Fibroblast of skin of scalp (primary cell): ENCODE measurements at regions not wholly inside any gene's neighbourhood (a gene's known extent, or its start where the extent isn't known, plus 50 kb on each side); places are given as distances from the start of the nearest gene placed in this dataset.
A peak's percentile ranks its signal among the peaks of the same experiment; 100 is the strongest.
"Not testable (repeated sequence)": the region's sequence is repeated elsewhere in the genome, so short reads cannot be mapped to it uniquely, and the experiment has no call there.

Source experiments
- DNase-seq: peaks from one replicate; pipeline ENCODE4 v3.0.0-alpha.2; 2013

DNA sequence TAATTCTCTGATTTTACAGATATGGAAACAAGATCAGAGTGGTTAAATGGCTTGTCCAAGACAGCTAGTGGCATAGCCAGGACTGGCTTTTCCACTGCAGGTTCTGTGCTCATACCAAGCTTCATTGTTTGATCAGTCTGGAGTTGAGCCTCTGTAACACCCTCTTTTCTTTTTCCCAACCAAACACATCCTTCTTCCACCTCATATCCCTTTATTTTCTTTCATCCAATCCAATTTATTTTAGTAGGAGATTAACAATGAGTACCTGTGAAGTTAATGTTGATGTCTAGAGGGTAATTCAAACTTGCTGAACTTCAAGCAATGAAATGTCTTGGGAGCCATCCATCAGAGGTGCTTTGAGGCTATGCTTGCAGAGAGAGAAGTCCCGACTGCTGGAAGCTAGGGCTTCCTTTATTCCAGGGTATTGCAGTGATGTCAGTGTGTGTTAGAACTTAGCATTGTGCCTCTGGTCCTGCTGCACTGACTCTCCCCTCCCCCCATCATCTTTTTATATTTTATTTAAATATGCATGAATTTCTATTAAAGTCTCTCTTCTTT lies 452.1 kb upstream of the PDE3A start:
- no peak for DNase-seq

DNA sequence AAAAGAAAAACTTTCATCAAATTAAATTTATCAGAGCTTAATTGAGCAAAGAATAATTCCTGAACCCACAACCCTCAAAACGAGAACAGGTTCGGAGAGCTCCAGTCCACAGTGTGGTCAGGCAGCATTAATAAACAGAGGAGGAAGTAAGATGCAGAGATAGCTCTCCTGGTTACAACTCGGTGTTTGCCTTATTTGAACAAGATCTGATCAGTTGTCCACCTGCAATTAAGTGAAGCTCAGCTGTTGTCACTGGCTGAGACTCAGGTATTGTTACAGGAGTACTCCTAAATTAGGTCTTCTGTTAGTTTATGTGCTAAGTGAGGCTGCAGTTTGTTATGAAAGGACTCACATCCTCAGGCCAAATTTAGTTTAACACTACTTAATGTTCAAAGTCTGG lies 451.4 kb upstream of the PDE3A start:
- no peak for DNase-seq

DNA sequence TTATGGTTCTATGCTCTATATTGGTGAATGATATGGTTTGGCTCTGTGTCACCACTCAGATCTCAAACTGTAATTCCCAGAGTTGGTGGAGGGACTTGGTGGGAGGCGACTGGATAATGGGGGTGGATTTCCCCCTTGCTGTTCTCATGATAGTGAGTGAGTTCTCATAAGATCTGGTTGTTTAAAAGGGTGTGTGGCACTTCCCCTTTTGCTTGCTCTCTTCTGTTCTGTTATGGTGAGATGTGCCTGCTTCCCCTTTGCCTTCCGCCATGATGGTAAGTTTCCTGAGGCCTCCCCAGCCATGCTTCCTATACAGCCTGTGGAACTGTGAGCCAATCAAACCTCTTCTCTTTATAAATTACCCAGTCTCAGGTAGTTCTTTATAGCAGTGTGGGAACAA lies 446.6 kb upstream of the PDE3A start:
- not testable (repeated sequence) for DNase-seq

DNA sequence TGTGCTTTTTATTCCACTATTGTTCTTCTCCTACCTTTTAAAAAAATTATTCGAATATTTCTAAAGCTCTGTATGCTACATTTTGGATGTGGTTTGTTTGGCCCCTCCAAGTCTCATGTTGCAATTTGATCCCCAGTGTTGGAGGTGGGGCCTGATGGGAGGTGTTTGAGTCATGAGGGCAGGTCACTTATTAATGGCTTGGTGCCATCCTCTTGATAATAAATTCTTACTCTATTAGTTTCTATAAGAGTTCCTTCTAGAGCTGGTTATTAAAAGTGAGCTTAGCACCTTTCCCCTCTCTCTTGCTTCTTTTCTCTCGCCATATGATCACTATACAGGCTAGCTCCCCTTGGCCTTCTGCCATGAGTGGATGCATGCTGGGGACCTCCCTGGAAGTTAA lies 445.6 kb upstream of the PDE3A start:
- no peak for DNase-seq

DNA sequence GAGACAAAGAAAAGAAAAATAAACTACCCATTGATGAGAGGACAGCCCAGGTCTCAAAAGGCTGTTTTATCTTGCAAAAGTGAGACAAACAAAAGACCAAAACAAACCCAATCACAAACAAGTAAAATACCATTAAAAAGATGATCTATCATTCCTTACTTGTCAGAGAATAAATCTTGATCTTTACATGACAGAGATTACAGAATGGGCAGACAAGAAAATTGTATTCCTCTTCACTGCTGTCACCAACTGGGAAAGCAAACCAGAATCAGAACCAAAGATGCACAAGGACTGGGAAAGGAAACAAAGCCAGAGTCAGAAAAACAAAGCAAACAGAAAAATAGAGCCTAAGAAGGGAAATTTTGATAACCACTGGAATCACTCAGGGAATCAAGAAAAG lies 444.0 kb upstream of the PDE3A start:
- DNase-seq = no peak

DNA sequence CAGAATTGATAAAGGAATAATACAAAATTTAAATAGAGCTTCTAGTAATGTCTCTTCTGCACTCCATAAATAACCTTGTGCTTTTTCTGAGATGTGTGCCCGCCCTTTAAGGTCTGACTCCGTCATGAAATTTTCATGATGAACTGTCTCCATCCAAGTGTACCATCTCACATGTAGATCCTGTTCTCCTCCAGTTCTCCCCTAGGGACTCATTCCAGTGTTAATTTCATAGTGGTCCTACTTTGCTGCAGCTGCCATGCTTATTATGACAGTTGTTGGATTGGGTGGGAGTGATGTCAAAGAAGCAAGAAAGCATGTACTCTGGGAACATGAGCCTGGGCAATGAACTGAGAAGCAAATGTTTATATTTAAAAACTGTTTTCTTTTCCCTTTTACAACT lies 442.5 kb upstream of the PDE3A start:
- no peak for DNase-seq

DNA sequence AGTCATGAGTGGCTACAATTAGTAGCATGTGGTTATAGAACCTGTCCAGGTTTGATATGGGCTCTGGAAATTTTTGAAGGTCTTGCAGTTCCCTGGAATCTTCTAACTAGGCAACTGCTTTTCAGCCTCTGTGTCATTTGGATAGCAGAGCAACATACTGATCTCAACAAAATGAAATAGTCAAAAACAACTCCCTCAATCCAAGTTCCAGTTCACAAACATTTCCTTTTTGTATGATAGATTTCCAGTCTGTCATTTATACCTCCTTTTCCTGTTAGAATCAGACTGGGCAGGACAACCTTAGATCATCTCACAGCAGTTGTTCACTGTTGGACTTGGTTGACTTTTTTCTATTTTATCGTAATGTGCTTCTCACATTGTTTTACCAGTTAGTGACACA lies 442.1 kb upstream of the PDE3A start:
- no peak for DNase-seq

DNA sequence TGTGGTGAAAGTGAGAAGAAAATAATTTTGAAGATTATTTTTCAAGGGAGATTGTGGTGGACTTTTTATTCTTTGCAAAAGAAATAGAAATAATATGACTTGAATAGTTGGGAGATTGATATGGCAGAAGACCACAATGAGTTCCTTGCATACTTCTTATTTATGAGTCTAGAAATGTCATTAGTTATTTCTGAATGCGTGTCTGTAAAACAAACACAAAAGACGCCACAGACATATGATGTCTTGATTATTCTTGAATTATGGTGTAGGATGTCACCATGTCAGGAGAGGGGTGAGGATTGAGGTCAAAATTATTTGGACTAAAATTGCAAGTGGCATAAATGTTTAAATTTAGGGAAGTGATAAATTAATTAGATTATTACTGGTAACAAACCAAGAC lies 440.7 kb upstream of the PDE3A start:
- no peak for DNase-seq

DNA sequence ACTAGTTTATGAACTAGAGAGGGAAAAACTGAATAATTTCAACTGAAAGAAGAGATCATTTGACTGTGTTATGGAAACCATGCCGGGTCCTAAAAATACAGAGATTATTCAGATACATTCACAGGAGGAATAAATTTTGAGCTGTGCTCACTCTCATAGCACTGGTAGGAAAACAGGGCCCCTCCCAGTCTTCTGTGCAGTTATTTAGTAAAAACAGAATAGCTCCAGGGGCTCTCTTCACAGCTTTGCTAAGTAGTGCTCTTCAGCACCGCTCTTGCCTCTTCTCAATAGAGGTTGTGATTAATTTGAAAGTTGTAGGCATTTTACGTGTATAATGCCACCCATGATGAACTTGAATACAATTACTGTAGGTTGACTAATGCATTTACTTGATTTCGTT lies 435.9 kb upstream of the PDE3A start:
- no peak for DNase-seq

DNA sequence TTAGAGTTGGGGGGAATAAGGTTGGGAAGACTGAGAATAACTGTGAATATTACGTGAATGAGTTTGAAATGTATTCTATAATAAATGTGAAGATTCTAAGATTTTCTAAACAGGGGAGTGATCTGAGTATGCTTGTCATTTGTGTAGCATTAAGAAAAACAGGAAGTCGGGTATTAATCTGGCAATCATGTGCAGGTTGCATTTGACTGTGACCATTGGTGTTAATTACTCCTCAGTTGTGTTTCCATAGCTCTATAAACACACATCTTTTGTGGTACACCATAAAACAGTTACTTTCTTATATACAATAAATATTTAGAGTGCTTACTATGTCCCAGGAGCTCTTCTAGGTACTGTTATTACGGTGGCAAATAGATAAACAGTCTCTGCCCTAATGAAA lies 434.4 kb upstream of the PDE3A start:
- no peak for DNase-seq

DNA sequence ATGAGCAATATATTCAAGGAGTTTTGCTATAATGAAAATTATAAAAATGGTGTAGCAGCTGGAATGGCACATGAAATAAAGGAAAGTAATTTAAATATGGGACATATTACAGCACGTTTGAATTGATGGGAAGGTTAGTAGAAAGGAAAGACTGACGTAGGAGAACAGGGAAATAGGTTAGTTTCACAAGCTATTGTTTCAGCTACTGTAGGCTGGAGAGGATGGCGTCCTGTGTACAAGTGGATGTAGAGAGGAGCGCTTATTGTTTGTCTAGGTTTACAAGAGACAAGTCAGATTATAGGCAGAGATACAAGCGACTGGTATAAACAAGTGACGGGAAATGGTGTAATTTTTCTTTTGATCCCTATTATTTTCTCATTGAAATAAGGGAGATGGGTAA lies 431.2 kb upstream of the PDE3A start:
- no peak for DNase-seq

DNA sequence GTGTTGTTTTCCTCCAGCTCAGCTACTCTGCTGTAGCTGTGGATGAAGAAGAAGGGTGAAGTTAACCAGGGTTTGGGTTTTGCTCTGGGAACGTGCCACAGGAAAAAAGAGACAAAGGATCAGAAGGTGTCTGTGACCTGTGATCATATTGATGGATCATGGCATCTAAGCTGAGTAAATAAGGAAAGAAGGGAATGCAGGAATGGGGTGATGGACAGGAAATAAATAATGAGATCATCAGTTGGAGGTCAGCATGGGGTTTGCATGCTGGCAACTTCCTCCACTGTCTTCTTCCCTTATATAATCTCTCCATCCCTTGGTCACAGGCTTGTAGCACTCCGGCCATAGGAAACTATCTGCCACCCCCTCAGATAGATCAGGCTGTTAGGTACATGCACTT lies 430.3 kb upstream of the PDE3A start:
- no peak for DNase-seq

DNA sequence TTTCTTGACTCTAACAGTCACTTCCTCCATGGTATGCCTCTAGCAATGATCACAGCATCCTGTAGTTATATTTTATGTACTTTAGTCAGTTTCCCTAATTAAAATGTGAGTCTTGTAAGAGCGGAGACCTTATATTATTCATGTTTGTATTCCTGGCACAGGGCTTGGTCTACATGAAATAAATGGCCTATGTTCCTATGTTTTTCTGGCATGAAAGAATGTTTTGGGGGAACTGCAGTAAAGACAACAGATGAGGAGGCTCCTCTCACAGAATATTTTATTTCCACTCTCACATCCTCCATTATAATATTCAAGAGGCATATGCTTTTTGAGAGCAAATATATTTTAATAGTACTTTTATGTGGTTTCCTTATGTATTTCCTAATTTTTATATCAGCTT lies 429.8 kb upstream of the PDE3A start:
- no peak for DNase-seq

DNA sequence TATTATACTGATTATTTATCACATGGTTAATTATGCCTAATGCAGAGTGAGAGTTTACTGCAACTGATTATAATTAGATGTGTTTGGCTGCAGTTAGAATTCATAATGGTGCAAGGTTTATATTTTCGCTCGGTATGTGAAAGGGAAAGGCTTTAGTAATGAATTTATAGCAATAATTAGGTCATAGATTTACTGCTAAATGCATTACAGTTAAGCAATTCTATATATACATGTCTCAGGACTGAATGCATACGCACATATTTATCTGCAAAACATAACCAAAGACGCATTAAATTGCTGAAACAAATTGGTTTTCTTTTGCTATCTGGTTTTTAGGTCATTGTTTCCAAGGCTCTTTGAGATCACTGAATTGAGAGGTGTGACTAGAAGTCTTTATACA lies 428.1 kb upstream of the PDE3A start:
- DNase-seq = no peak

DNA sequence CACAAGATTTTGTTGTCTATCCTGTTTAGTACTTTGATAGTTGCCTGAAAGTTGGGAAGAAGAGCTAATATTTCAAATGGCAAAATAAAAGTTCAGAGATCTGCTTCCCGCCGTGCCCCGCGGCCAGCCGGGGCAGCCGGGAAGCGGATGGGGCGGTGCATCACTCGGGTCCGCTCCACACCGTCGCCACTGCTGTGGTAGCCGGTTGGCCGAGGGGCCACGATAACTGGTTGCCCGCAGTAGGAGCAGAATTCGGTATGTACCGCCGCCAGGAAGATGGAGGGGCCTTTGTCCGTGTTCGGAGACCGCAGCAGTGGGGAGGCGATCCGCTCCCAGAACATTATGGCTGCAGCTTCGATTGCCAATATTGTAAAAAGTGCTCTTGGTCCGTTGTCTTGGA lies 427.2 kb upstream of the PDE3A start:
- no peak for DNase-seq

DNA sequence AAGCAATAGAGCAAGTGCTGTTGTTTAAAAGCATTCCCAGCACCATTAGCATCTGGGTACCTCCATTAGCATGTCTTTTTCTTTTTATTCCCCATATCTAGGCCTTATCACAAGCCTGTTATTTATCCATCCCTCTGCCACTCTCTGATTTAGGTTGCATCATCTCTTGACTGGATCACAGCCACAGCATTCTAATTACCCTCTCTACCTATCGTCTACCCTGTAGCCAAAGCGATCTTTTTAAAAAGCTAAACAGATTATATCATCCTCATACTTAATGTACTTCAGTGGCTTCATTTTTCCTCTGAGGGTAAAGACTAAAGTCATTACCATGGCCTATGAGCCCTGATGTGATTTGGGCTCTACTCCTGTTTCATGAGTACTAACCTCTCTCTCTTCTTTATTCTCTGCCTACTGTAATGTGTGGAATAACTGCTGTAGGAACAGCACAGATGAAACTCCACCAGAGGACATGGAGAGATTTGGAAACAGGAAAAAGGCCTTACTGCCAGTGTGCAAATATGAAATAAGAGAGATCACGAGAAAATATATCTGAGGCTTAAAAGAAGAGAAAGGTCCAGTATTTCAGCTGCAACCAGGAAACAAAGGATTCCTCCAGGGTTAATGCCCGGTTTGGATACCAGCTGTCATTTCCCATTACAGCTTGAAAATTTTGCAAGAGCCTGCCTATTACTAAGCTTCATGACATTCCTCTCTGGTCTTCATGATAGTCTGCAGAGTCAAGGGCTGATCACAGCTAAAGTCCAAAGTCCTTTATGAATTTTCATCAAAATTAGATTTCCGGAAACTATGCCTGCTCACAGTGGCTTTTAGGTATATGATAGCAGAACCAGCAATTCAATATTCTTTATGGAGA lies 422.5 kb upstream of the PDE3A start:
- DNase-seq = peak; percentile 78

DNA sequence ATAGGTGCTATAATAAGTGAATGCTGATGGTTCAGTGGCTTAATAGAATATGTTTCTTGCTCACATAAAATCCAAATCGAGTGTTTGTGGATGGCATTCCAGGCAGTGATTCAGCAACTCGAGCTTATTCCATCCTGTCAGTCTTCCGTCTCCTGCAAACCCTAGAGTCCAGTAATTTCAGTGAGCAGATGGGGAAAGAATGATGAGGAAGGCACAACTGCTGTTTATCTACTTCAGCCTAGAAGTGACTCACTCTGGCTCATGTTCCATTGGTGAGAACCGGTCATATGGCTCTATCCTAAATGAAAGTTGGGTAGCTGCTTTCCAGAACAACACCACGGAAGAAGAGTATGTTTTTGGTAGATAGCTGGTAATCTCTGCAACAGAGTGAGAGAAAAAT lies 421.8 kb upstream of the PDE3A start:
- DNase-seq = peak; percentile 98

DNA sequence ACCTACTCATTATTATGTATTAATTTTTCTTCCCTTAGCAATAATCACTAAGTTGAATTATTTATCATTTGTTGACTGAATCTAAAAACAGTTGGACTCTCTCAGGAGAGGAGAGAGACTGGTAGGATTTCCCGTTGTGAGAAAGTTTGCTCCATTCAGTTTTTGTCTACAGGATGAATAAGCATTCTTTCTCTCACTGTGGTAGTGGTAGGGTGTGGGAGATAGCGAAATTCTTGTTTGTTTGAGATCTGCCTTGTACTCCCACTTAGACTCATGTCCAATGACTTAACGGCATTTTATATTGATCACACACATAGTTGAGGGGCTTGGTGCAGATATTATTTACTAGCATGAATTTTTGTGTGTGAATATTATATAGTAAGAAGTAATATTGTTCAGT lies 421.0 kb upstream of the PDE3A start:
- DNase-seq = no peak

DNA sequence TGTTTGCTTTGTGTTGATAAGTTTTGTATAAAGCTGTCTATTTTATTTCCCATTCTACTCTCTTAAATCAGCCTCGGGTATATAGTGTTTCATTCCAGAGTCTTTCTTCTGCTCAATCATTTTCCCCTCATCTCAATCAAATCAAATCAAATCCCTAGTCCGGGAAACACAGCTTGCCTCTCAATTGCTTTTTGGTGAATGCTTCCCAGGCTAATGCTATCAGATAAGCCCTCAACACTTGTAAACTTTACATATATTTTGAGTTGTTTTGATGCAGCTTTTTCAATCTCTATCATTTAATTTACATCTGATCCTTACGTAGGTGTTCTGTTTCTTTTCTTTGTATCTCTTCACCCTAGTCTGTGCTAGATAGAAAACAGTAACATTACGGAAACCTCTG lies 416.7 kb upstream of the PDE3A start:
- no peak for DNase-seq

DNA sequence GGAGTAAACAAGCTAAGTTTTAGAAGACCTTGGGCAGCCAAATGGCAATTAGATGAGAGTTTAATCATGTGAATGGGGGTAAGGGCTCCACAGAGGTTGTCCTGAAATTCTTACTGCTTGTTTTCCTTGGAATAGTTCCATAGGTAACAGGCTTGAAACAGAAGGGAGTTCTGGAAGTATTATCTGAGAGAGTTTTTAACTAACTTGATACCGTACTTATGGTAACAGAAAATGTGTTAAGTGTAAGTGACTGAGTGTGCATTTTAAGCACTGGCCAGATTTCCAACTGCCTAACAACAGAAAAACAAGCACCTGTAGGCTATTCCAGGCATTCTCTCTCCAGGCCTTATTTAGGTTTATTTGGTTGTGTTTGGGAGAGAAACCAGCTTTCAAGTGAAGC lies 414.6 kb upstream of the PDE3A start:
- no peak for DNase-seq

DNA sequence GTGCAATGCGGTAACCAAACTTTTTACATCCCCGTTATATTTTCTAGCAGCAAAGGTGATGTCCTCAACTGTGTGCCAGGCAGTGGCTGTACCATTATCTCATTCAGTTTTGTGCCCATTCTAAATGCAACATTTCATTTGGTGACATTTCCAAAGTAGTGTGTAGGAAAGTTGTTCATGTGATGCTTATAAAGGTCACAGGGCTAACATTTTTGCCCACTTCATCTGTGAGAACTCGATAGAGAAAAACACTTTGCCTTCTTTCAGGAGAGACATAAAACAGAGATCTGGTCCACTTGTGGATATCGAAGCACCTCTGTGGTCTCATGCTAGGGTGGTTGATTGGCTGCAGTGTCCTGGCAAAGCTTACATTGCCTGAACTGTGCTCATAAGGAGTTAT lies 414.2 kb upstream of the PDE3A start:
- DNase-seq = no peak

DNA sequence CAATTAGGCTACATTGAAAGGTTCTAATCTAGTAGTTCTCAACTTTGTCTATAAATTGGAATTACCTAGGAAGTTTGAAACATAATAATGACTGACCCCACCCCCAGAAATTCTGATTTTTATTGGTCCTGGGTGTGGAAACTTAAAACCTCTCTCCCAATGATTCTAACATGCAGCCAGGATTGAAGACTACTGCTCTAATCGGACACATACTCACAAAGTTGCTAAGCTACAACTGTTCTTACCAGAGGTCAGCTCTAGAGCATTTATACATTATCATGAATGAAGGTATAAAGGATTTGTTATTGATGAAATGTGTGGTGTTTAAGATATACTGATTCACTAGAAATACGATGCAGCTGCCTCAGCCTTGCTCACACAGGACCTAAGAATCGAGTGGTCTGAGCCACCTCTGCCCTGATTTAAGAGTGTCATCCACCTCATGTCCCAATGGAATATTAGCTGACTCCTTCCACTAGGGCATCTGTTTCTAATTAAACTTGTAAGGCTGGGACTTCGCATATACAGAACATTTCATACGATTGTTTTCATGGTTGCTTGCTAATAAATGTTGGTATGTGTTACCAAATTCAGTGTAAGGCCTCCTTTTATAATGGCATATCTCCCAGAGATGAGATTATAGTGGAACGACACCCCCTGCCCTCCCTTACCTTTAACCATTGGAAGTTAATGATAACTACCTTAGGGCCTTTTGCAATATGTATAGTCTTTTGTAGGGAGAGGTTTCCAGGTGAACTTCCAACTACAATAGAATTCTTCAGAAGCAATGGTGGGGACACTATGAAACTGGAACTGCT lies 410.8 kb upstream of the PDE3A start:
- peak; percentile 75 for DNase-seq

DNA sequence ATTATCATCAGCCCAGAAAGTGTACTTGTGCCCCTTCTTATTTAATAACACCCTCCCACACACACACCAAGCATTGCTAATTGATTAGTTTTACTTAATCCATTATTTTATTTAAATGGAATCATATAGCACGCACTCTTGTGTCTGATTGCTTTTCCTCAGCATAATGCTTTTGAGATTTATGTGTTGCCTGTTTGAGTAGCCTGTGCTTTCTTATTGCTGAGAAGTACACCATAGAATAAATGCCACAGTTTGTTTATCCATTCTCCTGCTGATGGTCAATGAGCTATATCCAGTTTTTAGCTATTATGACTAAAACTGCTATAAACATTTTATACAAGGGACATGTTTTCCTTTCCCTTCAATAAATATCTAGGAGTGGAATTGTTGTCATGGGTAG lies 409.9 kb upstream of the PDE3A start:
- DNase-seq = no peak

DNA sequence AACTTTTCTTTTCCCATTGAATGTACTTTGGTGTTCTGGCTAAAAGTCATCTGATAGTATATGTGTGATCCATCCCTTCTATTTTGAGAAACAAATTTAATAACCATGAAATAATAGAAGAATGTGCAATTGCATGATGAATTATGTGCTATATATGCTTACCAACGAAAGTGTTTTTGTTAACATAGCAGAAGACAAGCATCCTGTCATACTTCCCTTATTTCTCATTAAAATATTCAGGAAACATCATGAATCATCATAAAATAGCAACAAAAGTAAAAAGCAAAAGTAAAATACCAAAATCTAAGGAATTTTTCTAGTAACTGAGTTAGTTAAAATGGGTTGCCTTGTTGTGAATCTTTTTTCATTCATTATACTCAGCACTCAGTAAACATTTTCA lies 409.0 kb upstream of the PDE3A start:
- peak; percentile 74 for DNase-seq
